HEK293T (cell line): ENCODE measurements at regions not wholly inside any gene's neighbourhood (a gene's known extent, or its start where the extent isn't known, plus 50 kb on each side); places are given as distances from the start of the nearest gene placed in this dataset.

Source experiments
- ARNT ChIP-seq: fragments of 450-650 bp; IDR thresholded peaks from 2 replicates; pipeline ENCODE4 v1.6.1; 2017; ENCODE audit warnings: mild to moderate bottlenecking
- ELF4 ChIP-seq: fragments of 450-650 bp; IDR thresholded peaks from 2 replicates; pipeline ENCODE4 v1.6.1; 2017; ENCODE audit warnings: antibody characterized with exemption
- LEF1 ChIP-seq: fragments of 450-650 bp; IDR thresholded peaks from 2 replicates; pipeline ENCODE4 v1.6.1; 2017; ENCODE audit warnings: mild to moderate bottlenecking, borderline replicate concordance
- SP1 ChIP-seq: fragments of 450-650 bp; IDR thresholded peaks from 2 replicates; pipeline ENCODE4 v1.6.1; 2017

DNA sequence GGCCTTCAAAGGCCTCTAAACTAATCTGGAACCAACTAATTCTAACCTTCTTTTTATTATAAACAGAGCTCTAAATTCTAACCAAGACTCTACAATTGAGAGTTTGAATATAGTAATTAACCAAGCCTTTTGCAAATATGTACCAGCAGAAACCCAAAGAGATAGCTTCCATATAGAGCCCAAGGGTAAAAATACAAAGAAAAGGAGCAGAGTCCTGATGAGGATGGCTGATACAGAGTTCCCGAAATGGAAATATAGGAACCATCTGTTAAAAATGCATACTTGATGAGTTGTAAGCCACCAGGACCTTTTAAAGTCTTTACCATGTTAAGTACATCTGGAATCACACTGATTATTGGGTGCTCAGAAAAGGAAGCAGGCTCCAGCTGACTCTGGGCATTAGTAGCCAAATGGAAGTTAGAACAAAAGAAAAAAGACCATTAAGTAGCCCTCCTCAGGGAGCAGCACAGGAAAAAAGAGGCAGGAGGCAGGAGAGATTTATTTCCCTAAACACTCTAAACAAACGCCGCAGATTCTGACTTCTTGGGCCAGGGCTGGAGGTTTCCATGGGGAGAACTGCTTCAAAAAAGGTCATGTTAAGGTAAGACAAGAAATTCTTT lies 463.1 kb upstream of the FAT3 start:
- TF ChIP-seq SP1: no peak
- TF ChIP-seq LEF1: no peak
- no peak for TF ChIP-seq ARNT
- no peak for TF ChIP-seq ELF4
